Prostate gland (tissue), 2 donors: ENCODE measurements at regions not wholly inside any gene's neighbourhood (a gene's known extent, or its start where the extent isn't known, plus 50 kb on each side); places are given as distances from the start of the nearest gene placed in this dataset.

Experiments used
- DNase-seq: peaks from one replicate; pipeline ENCODE4 v3.0.0-alpha.2; 2019; ENCODE audit warnings: low spot score
- H3K27ac ChIP-seq, 2 donors: fragments of 200-600 bp; sonication (generic); 2 replicates each; pipeline ENCODE4 v1.5.1; 2017 to 2019
- H3K27me3 ChIP-seq: fragments of 200-600 bp; sonication (generic); replicated peaks from 2 replicates; pipeline ENCODE4 v1.5.1; 2019; ENCODE audit not compliant: insufficient read depth
- H3K36me3 ChIP-seq, 2 donors: fragments of 200-600 bp; sonication (generic); 1 replicate in 1 of 2; 2 replicates in 1 of 2; pipeline versions ENCODE4 v1.5.1 to v1.8.1; 2017 to 2019
- H3K4me1 ChIP-seq: fragments of 200-600 bp; sonication (generic); replicated peaks from 2 replicates; pipeline ENCODE4 v1.5.1; 2019
- H3K4me3 ChIP-seq, 2 donors: fragments of 200-600 bp; sonication (generic); 2 replicates each; pipeline ENCODE4 v1.5.1; 2017 to 2019
- H3K9me3 ChIP-seq: fragments of 200-600 bp; sonication (generic); 2 replicates; pipeline ENCODE4 v1.5.1; 2017
- CTCF ChIP-seq, 4 experiments: fragments of 200-600 bp in 2 of 4; fragments of 450-650 bp in 2 of 4; sonication (generic) in 2 of 4; IDR thresholded peaks; 1 replicate in 3 of 4; 2 replicates in 1 of 4; pipeline ENCODE4 v1.5.1; 2016 to 2019; ENCODE audit warnings: antibody characterized with exemption in 4 of 4, mild to moderate bottlenecking in 2 of 4, moderate library complexity in 2 of 4
- POLR2A ChIP-seq: fragments of 450-650 bp; IDR thresholded peaks from one replicate; pipeline ENCODE4 v1.6.1; 2016; ENCODE audit warnings: antibody characterized with exemption, mild to moderate bottlenecking
- POLR2AphosphoS5 ChIP-seq: sonication (generic); formaldehyde crosslinking; IDR thresholded peaks from one replicate; pipeline ENCODE4 v1.6.1; 2017; ENCODE audit warnings: antibody characterized with exemption
- WGBS: methylation state at CpG from one replicate; pipeline ENCODE4 v1.1.5; 2018; 5-methylcytosine and 5-hydroxymethylcytosine counted together
- intact Hi-C: fragments of 100-400 bp; cut with DNase I; formaldehyde crosslinking; loops from one replicate; pipeline ENCODE4 v1.14.2; 2022

DNA sequence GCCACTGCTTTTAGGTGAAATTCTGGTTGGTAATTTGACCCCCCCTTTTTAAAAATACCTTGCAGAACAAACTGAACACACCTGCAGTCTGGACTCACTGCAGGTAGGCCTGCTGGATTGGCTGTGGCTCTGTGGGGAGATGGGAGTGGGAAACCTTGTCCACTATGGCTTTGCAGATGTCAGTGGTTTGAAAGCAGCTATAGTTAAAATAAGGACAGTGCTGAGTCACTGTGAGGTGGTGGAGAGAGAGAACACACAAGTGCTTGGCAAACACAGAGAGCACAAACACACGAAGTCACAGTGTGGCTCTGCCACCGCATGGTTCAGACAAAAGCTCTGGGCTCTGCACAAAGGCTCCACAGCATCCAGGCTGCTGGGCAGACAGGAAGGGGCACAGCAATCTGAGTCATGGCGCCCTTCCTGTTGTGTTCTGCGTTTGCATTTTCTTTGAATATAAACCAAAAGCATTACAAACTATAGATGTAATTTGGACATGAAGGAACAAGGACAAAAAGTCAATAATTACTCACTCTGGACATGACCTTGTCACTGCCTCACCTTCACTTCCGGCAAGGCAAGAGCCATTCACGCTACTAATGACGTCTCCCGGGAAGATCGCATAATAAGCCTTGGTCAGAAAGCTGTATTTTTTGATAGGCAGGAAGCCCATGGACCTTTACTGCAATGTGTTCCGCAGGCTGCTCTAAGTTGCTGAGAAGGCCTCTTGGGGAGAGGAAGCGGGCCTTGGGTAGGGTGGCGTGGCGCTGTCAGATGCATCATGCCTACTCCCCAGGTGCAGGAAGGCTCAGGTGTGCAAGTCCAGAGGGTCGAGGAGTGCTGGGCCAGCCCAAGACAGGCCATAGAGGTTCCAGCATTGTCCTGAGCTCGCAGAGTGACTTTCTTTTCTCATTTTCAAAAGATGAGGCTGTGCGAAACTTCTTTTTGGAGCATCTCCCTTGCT, 60.1 kb upstream of the MED9 start:
- peak; percentile 72 for DNase-seq
- WGBS = 80% methylated on average over 16 of the region's 16 CpGs
- Histone ChIP-seq H3K9me3 (no peaks in the 10 kb centered on the region), H3K36me3 (no peaks in the 10 kb centered on the region), H3K4me3 (no peak overlapping the region), H3K27me3 (no peaks in the 10 kb centered on the region), H3K27ac (peak overlapping the region; percentile 58 to 76), H3K4me1 (peaks cover 3% of the 10 kb centered on the region)
- TF ChIP-seq POLR2A (no peak), CTCF (IDR thresholded peaks at IDR 0.05) (peak in 1 of 4 experiments; percentile 11), POLR2AphosphoS5 (peak; percentile 81)
- intact Hi-C loops = no loop called here

- 72% methylated on average over 5 of the region's 5 CpGs for WGBS
- H3K4me3 ChIP-seq = no peak overlapping the region
- H3K27me3 ChIP-seq = no peaks in the 10 kb centered on the region
- no peaks in the 10 kb centered on the region for H3K36me3 ChIP-seq
- intact Hi-C loops = no loop called here
- no peak for TF ChIP-seq POLR2A
- no peaks in the 10 kb centered on the region for H3K9me3 ChIP-seq
- peak overlapping the region in 1 of 2 donors; percentile 76 for H3K27ac ChIP-seq
- H3K4me1 ChIP-seq = peaks cover 3% of the 10 kb centered on the region
- DNase-seq = no peak
Observed at GRCh38 chr17:17417718-17418181, 59.0 kb upstream of the MED9 start.

- Histone ChIP-seq H3K9me3 (no peaks in the 10 kb centered on the region), H3K36me3 (no peaks in the 10 kb centered on the region), H3K27ac (no peak overlapping the region), H3K4me3 (no peak overlapping the region), H3K27me3 (no peaks in the 10 kb centered on the region), H3K4me1 (peaks cover 3% of the 10 kb centered on the region)
- intact Hi-C loops = no loop called here
- 89% methylated on average over 2 of the region's 2 CpGs for WGBS
- DNase-seq = no peak
- TF ChIP-seq CTCF (IDR thresholded peaks at IDR 0.05) = no peak
- TF ChIP-seq POLR2AphosphoS5 = no peak
- no peak for TF ChIP-seq POLR2A
Observed at GRCh38 chr17:17419166-17419565, 57.6 kb upstream of the MED9 start.

GRCh38 chr17:17419631-17420030, 57.2 kb upstream of the MED9 start:
- Histone ChIP-seq H3K9me3 (no peaks in the 10 kb centered on the region), H3K4me1 (peaks cover 3% of the 10 kb centered on the region), H3K4me3 (no peak overlapping the region), H3K36me3 (no peaks in the 10 kb centered on the region), H3K27me3 (no peaks in the 10 kb centered on the region), H3K27ac (no peak overlapping the region)
- intact Hi-C loops = no loop called here
- WGBS = 75% methylated on average over 4 of the region's 4 CpGs
- TF ChIP-seq CTCF (IDR thresholded peaks at IDR 0.05) = no peak
- no peak for TF ChIP-seq POLR2AphosphoS5
- no peak for TF ChIP-seq POLR2A
- no peak for DNase-seq

DNA sequence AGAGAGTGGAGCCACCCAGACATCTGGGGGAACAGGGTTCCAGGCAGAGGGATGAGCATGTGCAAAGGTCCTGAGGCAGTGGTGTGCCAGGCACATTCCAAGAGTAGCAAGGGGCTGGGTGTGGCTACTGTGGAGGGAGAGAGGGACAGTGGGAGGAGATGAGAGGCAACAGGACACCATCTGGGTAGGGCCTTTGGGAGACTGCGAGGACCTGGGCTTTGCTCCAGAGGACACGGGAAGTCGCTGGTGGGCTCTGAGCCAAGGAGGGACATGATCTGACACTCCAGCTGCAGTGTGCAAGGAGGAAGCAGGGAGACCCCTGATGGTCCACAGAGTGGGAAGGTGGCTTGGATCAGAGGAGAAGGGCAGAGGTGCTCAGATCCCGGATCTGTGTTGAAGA, 56.7 kb upstream of the MED9 start:
- 39% methylated on average over 4 of the region's 4 CpGs for WGBS
- Histone ChIP-seq H3K27ac (no peak overlapping the region), H3K9me3 (no peaks in the 10 kb centered on the region), H3K36me3 (no peaks in the 10 kb centered on the region), H3K27me3 (no peaks in the 10 kb centered on the region), H3K4me3 (no peak overlapping the region), H3K4me1 (peaks cover 3% of the 10 kb centered on the region)
- intact Hi-C loops = no loop called here
- TF ChIP-seq POLR2AphosphoS5 (no peak), POLR2A (no peak), CTCF (IDR thresholded peaks at IDR 0.05) (no peak)
- no peak for DNase-seq
